Brain pericyte (primary cell): ENCODE measurements at regions not wholly inside any gene's neighbourhood (a gene's known extent, or its start where the extent isn't known, plus 50 kb on each side); places are given as distances from the start of the nearest gene placed in this dataset.
"Not testable (repeated sequence)": the region's sequence is repeated elsewhere in the genome, so short reads cannot be mapped to it uniquely, and the experiment has no call there.

Experiments used
- DNase-seq: peaks from one replicate; pipeline ENCODE4 v3.0.0-alpha.2; 2012; ENCODE audit warnings: low read depth, low spot score

GRCh38 chr3:144820232-144820631, 848.6 kb downstream of the DIPK2A start:
- DNase-seq: not testable (repeated sequence)

GRCh38 chr3:144820726-144821125, 849.1 kb downstream of the DIPK2A start:
- DNase-seq: no peak

GRCh38 chr3:144821583-144821982, 850.0 kb downstream of the DIPK2A start:
- no peak for DNase-seq

DNA sequence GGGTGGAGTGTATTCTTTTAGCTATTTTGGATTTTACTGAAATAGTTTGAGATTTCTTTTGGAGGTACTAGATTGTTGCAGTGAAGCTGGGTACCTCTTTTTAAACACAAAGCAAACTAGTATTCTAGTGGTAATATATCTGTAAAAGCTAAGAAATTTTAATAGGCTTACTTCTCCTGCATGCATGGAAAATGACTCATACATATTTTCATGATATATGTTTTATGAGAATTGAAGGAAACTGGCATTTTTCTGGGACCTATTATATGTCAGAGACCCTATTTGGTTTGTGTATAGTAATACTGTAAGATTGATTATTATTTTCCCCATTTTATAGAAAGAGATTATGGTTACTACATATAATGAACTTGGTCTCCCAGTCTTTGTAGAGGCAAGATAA, 851.0 kb downstream of the DIPK2A start:
- no peak for DNase-seq

GRCh38 chr3:144831955-144832716, 860.5 kb downstream of the DIPK2A start:
- no peak for DNase-seq

DNA sequence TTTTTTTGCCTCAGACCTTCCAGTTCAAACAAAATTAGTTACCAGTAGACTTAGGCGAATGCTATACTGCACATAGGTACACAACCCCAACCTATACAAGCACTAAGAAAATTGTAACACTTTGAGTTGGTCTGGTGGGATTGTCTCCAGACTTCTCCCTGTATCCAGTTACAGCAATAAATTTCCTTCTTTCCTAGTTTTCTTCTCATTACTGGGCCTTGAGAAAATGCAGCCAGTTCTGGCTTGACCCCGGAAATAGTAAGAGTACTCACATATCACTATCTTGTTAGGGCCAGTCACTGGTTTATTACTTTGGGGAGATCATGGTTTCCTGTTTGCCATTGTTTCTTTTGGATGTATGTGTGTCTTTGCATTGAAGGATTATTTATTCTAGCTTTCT, 868.4 kb downstream of the DIPK2A start:
- no peak for DNase-seq

- DNase-seq: no peak
These were observed 869.2 kb downstream of the DIPK2A start for GRCh38 chr3:144840866-144841265.

DNA sequence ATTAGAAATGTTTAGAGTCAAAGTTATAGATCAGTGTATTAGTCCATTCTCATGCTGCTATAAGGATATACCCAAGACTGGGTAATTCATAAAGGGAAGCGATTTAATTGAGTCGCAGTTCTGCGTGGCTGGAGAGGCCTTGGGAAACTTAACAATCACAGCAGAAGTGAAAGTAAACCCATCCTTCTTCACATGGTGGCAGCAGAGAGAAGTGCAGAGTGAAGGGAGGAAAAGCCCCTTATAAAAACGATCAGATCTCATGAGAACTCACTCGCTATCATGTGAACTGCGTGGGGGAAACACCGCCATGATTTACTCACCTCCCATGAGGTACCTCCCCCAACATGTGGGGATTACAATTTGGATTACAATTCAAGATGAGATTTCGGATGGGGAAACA, 871.5 kb downstream of the DIPK2A start:
- no peak for DNase-seq

DNA sequence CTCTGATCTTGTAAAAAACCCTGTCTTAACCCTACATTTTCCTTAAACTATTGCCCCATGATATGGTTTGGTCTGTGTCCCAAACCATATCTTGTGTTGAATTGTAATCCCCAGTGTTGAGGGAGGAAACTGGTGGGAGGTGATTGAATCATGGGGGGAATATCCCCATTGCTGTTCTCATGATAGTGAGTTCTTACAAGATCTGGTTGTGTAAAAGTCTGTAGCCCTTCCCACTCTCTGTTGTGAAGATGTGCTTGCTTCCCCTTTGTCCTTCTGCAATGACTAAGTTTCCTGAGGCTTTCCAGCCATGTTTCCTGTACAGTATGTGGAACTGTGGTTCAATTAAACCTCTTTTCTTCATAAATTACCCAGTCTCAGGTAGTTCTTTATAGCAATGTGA, 881.4 kb downstream of the DIPK2A start:
- no peak for DNase-seq

DNA sequence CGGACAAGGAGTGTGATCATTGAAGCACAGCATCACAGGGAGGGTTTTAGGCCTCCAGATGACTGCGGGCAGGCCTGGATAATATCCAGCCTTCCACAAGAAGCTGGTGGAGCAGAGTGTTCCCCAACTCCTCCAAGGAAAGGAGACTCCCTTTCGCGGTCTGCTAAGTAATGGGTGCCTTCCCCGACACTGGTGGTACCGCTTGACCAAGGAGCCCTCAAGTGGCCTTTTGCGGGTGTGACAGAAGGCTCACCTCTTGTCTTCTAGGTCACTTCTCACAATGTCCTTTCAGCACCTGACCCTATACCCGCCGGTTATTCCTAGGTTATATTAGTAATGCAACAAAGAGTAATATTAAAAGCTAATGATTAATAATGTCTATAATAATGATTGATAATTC, 882.4 kb downstream of the DIPK2A start:
- not testable (repeated sequence) for DNase-seq

- no peak for DNase-seq
These were observed 887.5 kb downstream of the DIPK2A start for GRCh38 chr3:144859161-144859560.

- no peak for DNase-seq
These were observed 893.0 kb downstream of the DIPK2A start for GRCh38 chr3:144864646-144865045.

GRCh38 chr3:144865948-144866347, 894.3 kb downstream of the DIPK2A start:
- no peak for DNase-seq

- no peak for DNase-seq
These were observed 894.9 kb downstream of the DIPK2A start for GRCh38 chr3:144866476-144866875.

DNA sequence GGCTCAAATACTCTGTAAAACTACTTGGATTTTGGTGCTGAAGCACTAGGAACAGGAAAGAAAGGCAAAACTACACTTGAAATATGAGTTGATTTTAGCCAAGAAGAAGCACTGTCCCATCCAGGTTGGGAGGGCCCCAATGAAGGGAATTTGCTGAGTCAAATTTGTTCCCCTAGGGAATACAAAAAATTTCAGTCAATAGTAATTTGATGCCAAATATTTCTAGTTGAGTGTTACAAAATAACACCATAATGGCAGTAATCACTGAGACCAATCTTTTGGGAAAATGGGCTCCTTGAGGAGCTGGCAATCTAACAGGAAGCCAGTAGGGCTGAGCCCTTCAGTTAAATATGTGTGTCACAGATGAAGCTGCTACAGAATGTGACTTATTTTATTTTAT, 896.9 kb downstream of the DIPK2A start:
- DNase-seq: no peak

DNA sequence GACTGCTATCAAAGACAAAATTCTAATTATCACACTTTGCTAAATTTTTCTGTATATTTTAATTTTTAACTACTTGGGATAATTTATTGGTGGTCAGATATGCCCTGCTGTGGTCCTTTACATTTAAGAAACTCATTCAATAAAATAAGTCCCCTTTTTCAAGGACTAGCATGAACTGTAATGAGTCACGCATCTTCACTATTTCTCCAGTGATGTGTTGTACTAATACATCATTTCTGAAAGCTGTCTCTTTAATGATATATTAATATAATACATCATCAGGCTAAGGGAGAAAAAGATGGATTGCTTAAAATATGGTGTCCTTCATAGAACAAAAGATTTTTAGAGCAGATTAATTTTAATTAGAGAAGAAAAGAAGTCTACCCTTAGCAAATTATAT, 901.4 kb downstream of the DIPK2A start:
- DNase-seq: no peak

DNA sequence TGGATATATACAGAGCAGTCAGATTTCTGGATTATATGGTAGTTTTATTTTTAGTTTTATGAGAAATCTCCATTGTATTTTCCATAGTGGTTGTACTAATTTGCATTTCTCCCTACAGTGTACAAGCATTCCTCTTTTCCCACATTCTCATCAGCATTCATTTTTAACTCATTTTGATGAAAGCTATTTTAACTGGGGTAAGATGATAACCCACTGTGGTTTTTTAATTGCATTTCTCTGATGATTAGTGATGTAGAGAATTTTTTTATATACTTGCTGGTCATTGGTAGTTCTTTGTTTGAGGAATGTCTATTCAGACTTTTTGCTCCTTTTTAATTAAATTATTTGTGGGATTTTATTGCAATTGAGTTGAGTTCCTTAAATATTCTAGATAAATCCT, 903.6 kb downstream of the DIPK2A start:
- no peak for DNase-seq

- DNase-seq: no peak
These were observed 905.7 kb downstream of the DIPK2A start for GRCh38 chr3:144877356-144877755.

- DNase-seq: no peak
These were observed 908.1 kb downstream of the DIPK2A start for GRCh38 chr3:144879701-144880100.

GRCh38 chr3:144893980-144894379, 922.4 kb downstream of the DIPK2A start:
- no peak for DNase-seq

- DNase-seq: no peak
These were observed 923.0 kb downstream of the DIPK2A start for GRCh38 chr3:144894576-144894975.

DNA sequence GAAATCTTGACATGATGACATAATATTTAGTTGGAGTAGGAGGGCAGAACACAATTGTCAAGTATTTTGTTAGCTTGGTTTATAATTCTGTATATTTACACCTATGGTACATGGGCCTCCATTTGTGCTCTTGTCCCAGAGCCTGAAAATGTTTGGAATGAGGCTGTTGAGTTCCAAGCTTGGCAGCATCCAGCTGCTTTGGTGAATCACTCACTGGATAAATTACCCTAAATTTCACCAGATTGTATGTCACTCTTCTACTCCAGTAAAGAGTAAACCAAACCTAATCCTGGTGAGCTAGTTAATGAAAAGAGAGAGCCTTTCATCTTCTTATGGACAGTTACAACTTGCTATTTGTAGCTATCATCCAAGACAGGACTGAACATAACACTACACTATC, 928.7 kb downstream of the DIPK2A start:
- no peak for DNase-seq

DNA sequence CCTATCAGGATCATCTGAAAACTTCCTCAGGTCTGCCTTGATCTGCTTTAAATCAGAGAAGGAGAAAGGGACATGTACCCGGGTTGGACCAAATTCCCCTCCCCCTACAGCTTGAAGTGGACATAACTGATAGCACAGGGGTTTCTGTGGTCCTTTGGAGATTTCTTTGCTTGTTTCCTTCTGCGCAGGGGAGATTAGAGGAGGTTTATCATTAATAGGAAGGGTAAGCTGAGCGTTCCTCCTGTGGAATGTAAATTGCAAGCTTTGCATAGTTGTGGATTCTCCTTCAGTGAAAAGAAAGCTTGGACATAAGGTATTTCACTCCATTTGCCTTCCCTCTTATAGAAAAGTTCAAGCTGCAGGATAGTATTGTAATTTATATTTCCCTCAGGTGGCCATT, 936.0 kb downstream of the DIPK2A start:
- DNase-seq: not testable (repeated sequence)

- no peak for DNase-seq
These were observed 941.3 kb downstream of the DIPK2A start for GRCh38 chr3:144912968-144913367.
